Heart left ventricle (tissue), 16 donors: ENCODE measurements at regions not wholly inside any gene's neighbourhood (a gene's known extent, or its start where the extent isn't known, plus 50 kb on each side); places are given as distances from the start of the nearest gene placed in this dataset.

ENCODE experiments used
- ATAC-seq, 4 donors: fragments of 200-7000 bp; cut with Tn5 transposase; one replicate each; pipeline ENCODE4 v1.9.1; 2020 to 2022; ENCODE audit warnings: moderate library complexity in 4 of 4, mild to moderate bottlenecking in 3 of 4, moderate number of reproducible peaks in 1 of 4
- DNase-seq, 5 donors: peaks; one replicate each; pipeline ENCODE4 v3.0.0-alpha.2; 2020
- H3K27ac ChIP-seq, 12 donors: fragments of 200-600 bp; sonication (generic) in 4 of 12; one replicate each; pipeline versions ENCODE4 v1.5.0 to v1.8.0; 2016 to 2022; ENCODE audit warnings: mild to moderate bottlenecking in 2 of 12
- H3K27me3 ChIP-seq, 9 donors: fragments of 200-600 bp; sonication (generic) in 2 of 9; one replicate each; pipeline versions ENCODE4 v1.5.1 to v1.8.0; 2016 to 2022; ENCODE audit warnings: mild to moderate bottlenecking in 3 of 9
- H3K36me3 ChIP-seq, 9 donors: fragments of 200-600 bp; sonication (generic) in 2 of 9; one replicate each; pipeline versions ENCODE4 v1.5.0 to v1.8.0; 2018 to 2022; ENCODE audit warnings: mild to moderate bottlenecking in 2 of 9
- H3K4me1 ChIP-seq, 12 donors: fragments of 200-600 bp; sonication (generic) in 4 of 12; one replicate each; pipeline versions ENCODE4 v1.5.0 to v1.8.0; 2016 to 2022; ENCODE audit warnings: mild to moderate bottlenecking in 3 of 12
- H3K4me3 ChIP-seq, 12 donors: fragments of 200-600 bp; sonication (generic) in 4 of 12; one replicate each; pipeline versions ENCODE4 v1.5.0 to v1.8.0; 2017 to 2022; ENCODE audit warnings: mild to moderate bottlenecking in 9 of 12, moderate library complexity in 4 of 12
- H3K9me3 ChIP-seq, 12 donors: fragments of 200-600 bp; sonication (generic) in 4 of 12; one replicate each; pipeline versions ENCODE4 v1.5.0 to v1.8.0; 2016 to 2022; ENCODE audit warnings: mild to moderate bottlenecking in 1 of 12
- POLR2A ChIP-seq, 2 donors: fragments of 450-650 bp; IDR thresholded peaks; one replicate each; pipeline ENCODE4 v1.6.1; 2017; ENCODE audit warnings: antibody characterized with exemption in 2 of 2, mild to moderate bottlenecking in 2 of 2, moderate library complexity in 2 of 2
- WGBS, 4 donors: extraction: QIAGEN DNeasy Blood & Tissue Kit in 2 of 4; methylation state at CpG; one replicate each; pipeline versions ENCODE4 v1.1.5 to v1.1.7; 2013 to 2018; 5-methylcytosine and 5-hydroxymethylcytosine counted together
- intact Hi-C, 10 donors: fragments of 100-400 bp; cut with DNase I; formaldehyde crosslinking; loops; one replicate each; pipeline versions ENCODE4 v1.11.1 to v1.14.2; 2022
- TF ChIP-seq, protein P1 (sequence below), 12 donors: fragments of 200-600 bp; sonication (generic) in 4 of 12; IDR thresholded peaks; one replicate each; pipeline versions ENCODE4 v1.5.0 to v1.8.0; 2018 to 2022; ENCODE audit warnings: antibody characterized with exemption in 12 of 12, mild to moderate bottlenecking in 5 of 12
- donor health status: ischemic (EF 13 %, LVEDD 7.1; RV severe dilation, severe dysfunction).
- donor health status: healthy with polysubstance abuse.
- donor health status: DM: no; HTN: yes; CAD: no.
- donor health status: DM: no; HTN: no; CAD: no.
- donor health status: ischemic (EF 25% LVEDD 6.9; RV normal size, moderate dysfunction).
- donor health status: ischemic (EF 25% LVEDD 5.7; RV mildly dilated, moderate dysfunction).
- donor health status: healthy.
- donor health status: DM: yes; HTN: yes; CAD: no.
- donor health status: ischemic (EF 35%, LVEDD 5.7; RV mildly dilated, moderate dysfunction).
- donor health status: nonischemic (EF 11% LVEDD 7.7; RV severe dilation, severe dysfunction).
- donor health status: DM: yes; HTN: yes; CAD: no.
- donor health status: PGD.
- donor health status: ischemic (EF 29% LVEDD 5.4; RV normal size, mild dysfunction).
- donor health status: nonischemic (EF 23%, LVEDD 6.1; RV moderate dilation, normal function).

DNA sequence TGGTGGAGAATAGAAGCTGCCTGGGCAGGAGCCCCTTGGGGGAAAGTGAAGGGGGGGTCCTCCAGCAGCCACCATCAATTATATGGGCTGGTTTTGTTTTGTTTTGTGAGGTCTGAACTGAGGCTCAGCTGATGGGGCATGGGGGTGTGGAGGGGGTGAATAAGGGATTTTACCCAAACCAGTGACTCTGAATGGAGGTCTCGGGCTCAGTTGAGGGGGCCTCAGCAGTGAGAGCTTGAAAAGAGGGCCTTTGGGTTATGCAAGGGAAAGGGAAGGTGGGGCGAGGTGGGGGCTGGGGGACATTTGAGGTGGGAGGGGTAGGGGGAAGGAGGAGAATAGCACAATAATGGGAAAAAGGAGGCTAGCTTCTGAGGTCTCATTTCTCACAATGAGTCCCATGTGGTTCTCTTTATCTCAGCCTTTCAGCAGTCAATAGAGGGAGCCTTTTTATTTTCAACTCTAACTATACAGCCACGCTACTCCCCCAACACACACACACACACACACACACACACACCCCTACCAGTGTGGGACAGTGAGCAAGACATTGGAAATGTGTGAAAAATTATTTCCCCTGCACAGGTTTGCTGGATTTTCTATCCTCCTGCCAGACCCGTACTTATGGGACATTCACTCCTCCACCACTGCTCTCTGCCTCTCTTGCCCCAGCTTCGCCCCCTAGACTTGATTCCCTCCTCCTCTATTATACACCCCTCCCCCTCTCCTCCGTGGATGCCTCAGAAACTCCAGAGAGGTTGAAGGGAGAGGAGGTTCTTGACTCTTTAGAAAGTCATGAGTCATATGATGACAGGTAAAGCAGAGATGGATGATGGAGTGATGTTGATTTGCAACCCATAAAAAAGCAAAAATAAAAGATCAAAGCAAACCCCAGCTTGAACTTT is 96.0 kb downstream of the GTPBP8 start:
- DNase-seq (no peak), ATAC-seq (no peak)
- no peak overlapping the region for H3K4me3 ChIP-seq
- no peaks in the 10 kb centered on the region for H3K27me3 ChIP-seq
- TF ChIP-seq POLR2A (IDR thresholded peaks at IDR 0.05): no peak
- TF ChIP-seq, protein P1, sequence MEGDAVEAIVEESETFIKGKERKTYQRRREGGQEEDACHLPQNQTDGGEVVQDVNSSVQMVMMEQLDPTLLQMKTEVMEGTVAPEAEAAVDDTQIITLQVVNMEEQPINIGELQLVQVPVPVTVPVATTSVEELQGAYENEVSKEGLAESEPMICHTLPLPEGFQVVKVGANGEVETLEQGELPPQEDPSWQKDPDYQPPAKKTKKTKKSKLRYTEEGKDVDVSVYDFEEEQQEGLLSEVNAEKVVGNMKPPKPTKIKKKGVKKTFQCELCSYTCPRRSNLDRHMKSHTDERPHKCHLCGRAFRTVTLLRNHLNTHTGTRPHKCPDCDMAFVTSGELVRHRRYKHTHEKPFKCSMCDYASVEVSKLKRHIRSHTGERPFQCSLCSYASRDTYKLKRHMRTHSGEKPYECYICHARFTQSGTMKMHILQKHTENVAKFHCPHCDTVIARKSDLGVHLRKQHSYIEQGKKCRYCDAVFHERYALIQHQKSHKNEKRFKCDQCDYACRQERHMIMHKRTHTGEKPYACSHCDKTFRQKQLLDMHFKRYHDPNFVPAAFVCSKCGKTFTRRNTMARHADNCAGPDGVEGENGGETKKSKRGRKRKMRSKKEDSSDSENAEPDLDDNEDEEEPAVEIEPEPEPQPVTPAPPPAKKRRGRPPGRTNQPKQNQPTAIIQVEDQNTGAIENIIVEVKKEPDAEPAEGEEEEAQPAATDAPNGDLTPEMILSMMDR (IDR thresholded peaks at IDR 0.05): no peak
- no peak overlapping the region for H3K27ac ChIP-seq
- peaks cover 0 to 10% (median 0%) of the 10 kb centered on the region in 12 donors for H3K4me1 ChIP-seq
- no peaks in the 10 kb centered on the region for H3K9me3 ChIP-seq
- H3K36me3 ChIP-seq: no peaks in the 10 kb centered on the region
- WGBS, 4 donors: 78 to 80% (median 80%) methylated on average over 6 of the region's 6 CpGs
- intact Hi-C loops: no loop called here

GRCh38 chr3:113088616-113089015 is 97.8 kb downstream of the GTPBP8 start:
- no peak for TF ChIP-seq POLR2A (IDR thresholded peaks at IDR 0.05)
- TF ChIP-seq, protein P1 (IDR thresholded peaks at IDR 0.05): no peak

GRCh38 chr3:113091417-113091816 is 100.6 kb downstream of the GTPBP8 start:
- ATAC-seq (no peak), DNase-seq (no peak)
- Histone ChIP-seq H3K27ac (no peak overlapping the region), H3K27me3 (no peaks in the 10 kb centered on the region), H3K36me3 (no peaks in the 10 kb centered on the region), H3K4me1 (no peaks in the 10 kb centered on the region), H3K9me3 (no peaks in the 10 kb centered on the region), H3K4me3 (no peak overlapping the region)
- 80 to 88% (median 83%) methylated on average over 1 of the region's 1 CpG for WGBS, 4 donors
- intact Hi-C loops: no loop called here
- no peak for TF ChIP-seq POLR2A (IDR thresholded peaks at IDR 0.05)
- TF ChIP-seq, protein P1 (IDR thresholded peaks at IDR 0.05): no peak

More at GRCh38 chr3:113088616-113089015, 97.8 kb downstream of the GTPBP8 start:
- Histone ChIP-seq H3K27ac (no peak overlapping the region), H3K36me3 (no peaks in the 10 kb centered on the region), H3K9me3 (no peaks in the 10 kb centered on the region), H3K4me3 (no peak overlapping the region), H3K27me3 (no peaks in the 10 kb centered on the region), H3K4me1 (peaks cover 0 to 10% (median 0%) of the 10 kb centered on the region in 12 donors)
- 59 to 73% (median 67%) methylated on average over 8 of the region's 8 CpGs for WGBS, 4 donors
- ATAC-seq: no peak
- DNase-seq: no peak
- intact Hi-C loops: no loop called here

GRCh38 chr3:113092746-113093145 is 102.0 kb downstream of the GTPBP8 start:
- Histone ChIP-seq H3K27ac (no peak overlapping the region), H3K9me3 (no peaks in the 10 kb centered on the region), H3K4me3 (no peak overlapping the region), H3K27me3 (no peaks in the 10 kb centered on the region), H3K4me1 (no peaks in the 10 kb centered on the region), H3K36me3 (no peaks in the 10 kb centered on the region)
- WGBS, 4 donors: 80 to 92% (median 88%) methylated on average over 3 of the region's 3 CpGs
- DNase-seq (no peak), ATAC-seq (no peak)
- TF ChIP-seq POLR2A (IDR thresholded peaks at IDR 0.05): no peak
- TF ChIP-seq, protein P1 (IDR thresholded peaks at IDR 0.05): no peak
- intact Hi-C loops: no loop called here
